ENCODE measurements at regions not wholly inside any gene's neighbourhood (a gene's known extent, or its start where the extent isn't known, plus 50 kb on each side); places are given as distances from the start of the nearest gene placed in this dataset.

DNA sequence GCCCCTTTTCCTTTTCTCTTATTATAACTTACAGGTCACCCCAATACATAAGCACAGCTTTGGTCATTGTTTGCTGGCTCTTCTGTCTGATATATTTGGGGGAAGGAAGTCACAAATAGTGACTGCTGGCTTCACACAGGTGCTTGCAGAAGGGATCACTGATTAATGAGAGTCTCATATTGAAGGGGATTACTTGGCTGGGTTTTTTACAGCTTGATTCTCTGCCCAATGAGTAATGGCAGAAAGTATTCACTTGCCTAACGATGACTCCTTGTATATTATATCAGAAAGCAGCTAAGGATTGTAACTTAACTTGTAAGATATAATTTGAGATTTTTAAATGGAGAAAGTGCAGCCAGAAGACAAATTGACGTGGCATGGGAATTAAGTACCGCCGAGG lies 119.3 kb upstream of the PFN2 start:
- TF ChIP-seq, protein P1, sequence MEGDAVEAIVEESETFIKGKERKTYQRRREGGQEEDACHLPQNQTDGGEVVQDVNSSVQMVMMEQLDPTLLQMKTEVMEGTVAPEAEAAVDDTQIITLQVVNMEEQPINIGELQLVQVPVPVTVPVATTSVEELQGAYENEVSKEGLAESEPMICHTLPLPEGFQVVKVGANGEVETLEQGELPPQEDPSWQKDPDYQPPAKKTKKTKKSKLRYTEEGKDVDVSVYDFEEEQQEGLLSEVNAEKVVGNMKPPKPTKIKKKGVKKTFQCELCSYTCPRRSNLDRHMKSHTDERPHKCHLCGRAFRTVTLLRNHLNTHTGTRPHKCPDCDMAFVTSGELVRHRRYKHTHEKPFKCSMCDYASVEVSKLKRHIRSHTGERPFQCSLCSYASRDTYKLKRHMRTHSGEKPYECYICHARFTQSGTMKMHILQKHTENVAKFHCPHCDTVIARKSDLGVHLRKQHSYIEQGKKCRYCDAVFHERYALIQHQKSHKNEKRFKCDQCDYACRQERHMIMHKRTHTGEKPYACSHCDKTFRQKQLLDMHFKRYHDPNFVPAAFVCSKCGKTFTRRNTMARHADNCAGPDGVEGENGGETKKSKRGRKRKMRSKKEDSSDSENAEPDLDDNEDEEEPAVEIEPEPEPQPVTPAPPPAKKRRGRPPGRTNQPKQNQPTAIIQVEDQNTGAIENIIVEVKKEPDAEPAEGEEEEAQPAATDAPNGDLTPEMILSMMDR (optimal IDR thresholded peaks at IDR 0.05 in 1 of 3, IDR thresholded peaks at IDR 0.05 in 1 of 3, conservative IDR thresholded peaks at IDR 0.05 in 1 of 3; ENCODE audit: extremely low read depth in 1 of 3, insufficient read depth in 2 of 3, low read length in 3 of 3), result no peak
- no peak for TF ChIP-seq EZH2 (IDR thresholded peaks at IDR 0.05; ENCODE audit: low read length)
